Mammary epithelial cell (primary cell): ENCODE measurements at regions not wholly inside any gene's neighbourhood (a gene's known extent, or its start where the extent isn't known, plus 50 kb on each side); places are given as distances from the start of the nearest gene placed in this dataset.

ENCODE experiments used
- CTCF ChIP-seq, 2 donors: IDR thresholded peaks in 1 of 2; conservative IDR thresholded peaks in 1 of 2; 2 replicates each; pipeline ENCODE4 v1.5.1; 2011 to 2012; ENCODE audit warnings: inconsistent platforms in 2 of 2, low read length in 2 of 2, mild to moderate bottlenecking in 2 of 2, control low read depth in 1 of 2, low read depth in 1 of 2; ENCODE audit not compliant: insufficient read depth in 1 of 2; ENCODE audit errors: extremely low read depth in 1 of 2
- EZH2 ChIP-seq: IDR thresholded peaks from 2 replicates; pipeline ENCODE4 v1.6.1; 2012; ENCODE audit warnings: low read length, inconsistent platforms, borderline replicate concordance

- TF ChIP-seq EZH2 (no peak), CTCF (conservative IDR thresholded peaks at IDR 0.05 in 1 of 2, IDR thresholded peaks at IDR 0.05 in 1 of 2; ENCODE audit: extremely low read depth in 1 of 2, insufficient read depth in 1 of 2, low read depth in 1 of 2, low read length in 2 of 2) (no peak)
These were observed 229.6 kb upstream of the RBFOX1 start for GRCh38 chr16:7103056-7103455.
